ENCODE measurements at regions not wholly inside any gene's neighbourhood (a gene's known extent, or its start where the extent isn't known, plus 50 kb on each side); places are given as distances from the start of the nearest gene placed in this dataset.

- TF ChIP-seq CTCF (conservative IDR thresholded peaks at IDR 0.05; ENCODE audit: low read length) = no peak
Observed at GRCh38 chr7:49479936-49480544, 293.4 kb upstream of the VWC2 start.

GRCh38 chr7:49481075-49481474 is 292.4 kb upstream of the VWC2 start:
- TF ChIP-seq CTCF (conservative IDR thresholded peaks at IDR 0.05; ENCODE audit: low read length) = no peak
- H3K4me3 ChIP-seq (ENCODE audit: low read length) = no peak overlapping the region

More at GRCh38 chr7:49479936-49480544, 293.4 kb upstream of the VWC2 start:
- no peak for DNase-seq (ENCODE audit: low read depth)
- no peak overlapping the region for H3K4me3 ChIP-seq (ENCODE audit: low read length)

GRCh38 chr7:49483142-49483541 is 290.3 kb upstream of the VWC2 start:
- TF ChIP-seq CTCF (conservative IDR thresholded peaks at IDR 0.05; ENCODE audit: low read length) = no peak
- H3K4me3 ChIP-seq (ENCODE audit: low read length) = no peak overlapping the region
- no peak for DNase-seq (ENCODE audit: low read depth)

More at GRCh38 chr7:49481075-49481474, 292.4 kb upstream of the VWC2 start:
- no peak for DNase-seq (ENCODE audit: low read depth)

- no peak overlapping the region for H3K4me3 ChIP-seq (ENCODE audit: low read length)
- TF ChIP-seq CTCF (conservative IDR thresholded peaks at IDR 0.05; ENCODE audit: low read length) = no peak
Observed at GRCh38 chr7:49486974-49487829, 286.2 kb upstream of the VWC2 start.

GRCh38 chr7:49487830-49488140 is 285.7 kb upstream of the VWC2 start:
- no peak overlapping the region for H3K4me3 ChIP-seq (ENCODE audit: low read length)
- DNase-seq (ENCODE audit: low read depth) = no peak
- TF ChIP-seq CTCF (conservative IDR thresholded peaks at IDR 0.05; ENCODE audit: low read length) = no peak

More at GRCh38 chr7:49486974-49487829, 286.2 kb upstream of the VWC2 start:
- no peak for DNase-seq (ENCODE audit: low read depth)

- no peak for DNase-seq (ENCODE audit: low read depth)
- no peak for TF ChIP-seq CTCF (conservative IDR thresholded peaks at IDR 0.05; ENCODE audit: low read length)
- H3K4me3 ChIP-seq (ENCODE audit: low read length) = no peak overlapping the region
Observed at GRCh38 chr7:49488573-49488972, 284.9 kb upstream of the VWC2 start.

- DNase-seq (ENCODE audit: low read depth) = no peak
- no peak overlapping the region for H3K4me3 ChIP-seq (ENCODE audit: low read length)
- no peak for TF ChIP-seq CTCF (conservative IDR thresholded peaks at IDR 0.05; ENCODE audit: low read length)
Observed at GRCh38 chr7:49497471-49497870, 276.0 kb upstream of the VWC2 start.

All from AG10803 (cell line).